K562 (cell line): ENCODE measurements at regions not wholly inside any gene's neighbourhood (a gene's known extent, or its start where the extent isn't known, plus 50 kb on each side); places are given as distances from the start of the nearest gene placed in this dataset.

ENCODE experiments used
- ATAC-seq: fragments of 200-7000 bp; cut with Tn5 transposase; 3 replicates; pipeline ENCODE4 v1.9.1; 2020; ENCODE audit warnings: moderate library complexity
- BruUV-seq: library from RNA; stranded (reverse); fragments of 400-500 nt; replicated peaks from 2 replicates; lab custom pipeline; 2021; lab: Mats Ljungman, UMichigan
- CTCF ChIA-PET: fragments of 300-600 bp; formaldehyde crosslinking; extraction: SDS; loops from one replicate; lab custom pipeline; 2021; ENCODE audit warnings: low intra/inter-chr PET ratio; lab: Yijun Ruan, JAX
- POLR2A ChIA-PET: fragments of 300-600, 350-650 bp; sonication (Branson Sonifier 250); formaldehyde crosslinking; extraction: SDS; loops from one replicate; lab custom pipeline; 2021; ENCODE audit warnings: antibody characterized with exemption, inconsistent platforms; lab: Yijun Ruan, JAX
- DNase-seq, 4 experiments: peaks; one replicate each; pipeline versions ENCODE4 v3.0.0 to v3.0.0-alpha.2; 2011 to 2018; ENCODE audit warnings: low spot score in 3 of 4, mixed read lengths in 3 of 4; ENCODE audit errors: extremely low read depth in 1 of 4
- FAIRE-seq: peaks from 2 replicates; lab custom pipeline; 2011; peaks lifted over from hg19 to GRCh38; lab: Jason Lieb, UNC
- H2AFZ ChIP-seq: 2 replicates; pipeline ENCODE4 v1.6.0; 2011; ENCODE audit warnings: low read depth, low read length, control low read depth, inconsistent platforms
- H3K27ac ChIP-seq: fragments of 200-600 bp; 3 replicates; pipeline ENCODE4 v1.8.0; 2011; ENCODE audit warnings: low read depth, mild to moderate bottlenecking, control low read depth, inconsistent platforms, low read length, moderate library complexity, mixed read lengths; ENCODE audit errors: extremely low read depth
- H3K27me3 ChIP-seq, 2 experiments: fragments of 300-600 bp in 1 of 2; 2 replicates in 1 of 2; 3 replicates in 1 of 2; pipeline versions ENCODE4 v1.6.0 to v1.8.0; 2011; ENCODE audit warnings: inconsistent platforms in 2 of 2, low read length in 2 of 2, mild to moderate bottlenecking in 1 of 2, mixed read lengths in 1 of 2, moderate library complexity in 1 of 2; ENCODE audit not compliant: control insufficient read depth in 2 of 2, insufficient read depth in 2 of 2
- H3K36me3 ChIP-seq: fragments of 300-600 bp; 3 replicates; pipeline ENCODE4 v1.8.0; 2011; ENCODE audit warnings: mild to moderate bottlenecking, low read length, inconsistent platforms; ENCODE audit not compliant: control insufficient read depth, insufficient read depth
- H3K4me1 ChIP-seq, 2 experiments: fragments of 200-600 bp in 1 of 2; replicated peaks in 1 of 2; 2 replicates in 1 of 2; 3 replicates in 1 of 2; pipeline versions ENCODE4 v1.5.1 to v1.8.0; 2011; ENCODE audit warnings: inconsistent platforms in 2 of 2, low read length in 2 of 2, mild to moderate bottlenecking in 1 of 2, mixed read lengths in 1 of 2, moderate library complexity in 1 of 2; ENCODE audit not compliant: control insufficient read depth in 2 of 2, insufficient read depth in 2 of 2
- H3K4me2 ChIP-seq: 2 replicates; pipeline ENCODE4 v1.6.1; 2011; ENCODE audit warnings: low read length, control low read depth, inconsistent platforms, mixed read lengths; ENCODE audit not compliant: insufficient read depth
- H3K4me3 ChIP-seq: fragments of 200-600 bp; sonication (generic), shearing (Covaris generic); 2 replicates; pipeline ENCODE4 v1.5.1; 2016; ENCODE audit warnings: control low read depth, inconsistent platforms
- H3K79me2 ChIP-seq: fragments of 200-600 bp; 3 replicates; pipeline ENCODE4 v1.8.0; 2011; ENCODE audit warnings: low read length, inconsistent platforms; ENCODE audit not compliant: control insufficient read depth, insufficient read depth
- H3K9ac ChIP-seq, 2 experiments: 2 replicates each; pipeline versions ENCODE4 v1.6.0 to v1.6.1; 2011; ENCODE audit warnings: low read depth in 2 of 2, low read length in 2 of 2, control low read depth in 1 of 2, inconsistent platforms in 1 of 2, mild to moderate bottlenecking in 1 of 2, mixed read lengths in 1 of 2; ENCODE audit not compliant: insufficient read depth in 1 of 2
- H3K9me1 ChIP-seq: one replicate; pipeline ENCODE4 v1.6.0; 2011; ENCODE audit warnings: inconsistent platforms, mild to moderate bottlenecking, low read length, moderate library complexity; ENCODE audit not compliant: control insufficient read depth, insufficient read depth
- H3K9me3 ChIP-seq: replicated peaks from 2 replicates; pipeline ENCODE4 v1.5.1; 2011; ENCODE audit warnings: low read depth, low read length, inconsistent platforms; ENCODE audit not compliant: control insufficient read depth, insufficient read depth
- H4K20me1 ChIP-seq: replicated peaks from 2 replicates; pipeline ENCODE4 v1.6.1; 2011; ENCODE audit warnings: low read length, inconsistent platforms, mixed read lengths; ENCODE audit not compliant: control insufficient read depth, insufficient read depth
- BDP1 ChIP-seq: IDR thresholded peaks from 3 replicates; pipeline ENCODE4 v1.6.1; 2011; ENCODE audit not compliant: insufficient read length, insufficient read depth
- MAX ChIP-seq: sonication (generic); formaldehyde crosslinking; IDR thresholded peaks from 2 replicates; pipeline ENCODE4 v1.9.0; 2022; ENCODE audit warnings: mild to moderate bottlenecking, missing genetic modification reagents
- MBD2 ChIP-seq: sonication (generic); IDR thresholded peaks from 2 replicates; pipeline ENCODE4 v1.6.1; 2016; ENCODE audit warnings: low read depth, borderline replicate concordance
- MXI1 ChIP-seq: IDR thresholded peaks from 2 replicates; pipeline ENCODE4 v1.6.1; 2011; ENCODE audit warnings: low read depth, mild to moderate bottlenecking, improper control_type of control experiment, low read length
- PRMT5 ChIP-seq: sonication (generic); formaldehyde crosslinking; IDR thresholded peaks from 2 replicates; pipeline ENCODE4 v1.5.0; 2020; ENCODE audit warnings: missing genetic modification reagents
- WGBS: fragments of 100-300 bp; shearing (Covaris generic); methylation state at CpG from one replicate; pipeline ENCODE4 v1.1.6; 2016; ENCODE audit warnings: low coverage, mixed read lengths; ENCODE audit not compliant: insufficient coverage; ENCODE audit errors: missing lambda C conversion rate; 5-methylcytosine and 5-hydroxymethylcytosine counted together
- in situ Hi-C: fragments of 300-500 bp; cut with MboI; formaldehyde crosslinking; loops from 4 replicates; pipeline ENCODE4 v1.15.0; 2018; ENCODE audit warnings: inconsistent platforms, mixed read lengths
- intact Hi-C: fragments of 100-400 bp; cut with micrococcal nuclease; formaldehyde crosslinking; loops from 2 replicates; pipeline ENCODE4 v1.14.2; 2022
- TF ChIP-seq, protein P1 (sequence below): IDR thresholded peaks from 2 replicates; pipeline ENCODE4 v1.6.1; 2012; ENCODE audit warnings: low read depth, low read length, improper control_type of control experiment, borderline replicate concordance
- TF ChIP-seq, protein P2 (sequence below): conservative IDR thresholded peaks from 2 replicates; pipeline ENCODE4 v1.6.1; 2011; ENCODE audit warnings: low read depth, mild to moderate bottlenecking, low read length; ENCODE audit not compliant: control insufficient read depth

DNA sequence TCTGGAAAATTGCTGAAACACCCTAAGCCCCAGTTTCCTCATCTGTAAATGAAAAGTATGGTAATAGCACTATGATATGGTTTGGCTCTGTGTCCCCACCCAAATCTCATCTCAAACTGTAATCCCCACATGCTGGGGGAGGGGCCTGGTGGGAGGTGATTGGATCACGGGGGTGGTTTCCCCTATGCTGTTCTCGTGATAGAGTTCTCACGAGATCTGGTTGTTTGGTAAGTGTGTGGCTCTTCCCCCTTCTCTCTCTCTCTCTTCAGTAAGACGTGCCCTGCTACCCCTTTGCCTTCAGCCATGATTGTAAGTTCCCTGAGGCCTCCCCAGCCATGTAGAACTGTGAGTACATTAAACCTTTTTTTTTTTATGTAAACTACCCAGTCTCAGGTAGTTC is 490.7 kb downstream of the TMEM114 start (continued):
- TF ChIP-seq, protein P1, sequence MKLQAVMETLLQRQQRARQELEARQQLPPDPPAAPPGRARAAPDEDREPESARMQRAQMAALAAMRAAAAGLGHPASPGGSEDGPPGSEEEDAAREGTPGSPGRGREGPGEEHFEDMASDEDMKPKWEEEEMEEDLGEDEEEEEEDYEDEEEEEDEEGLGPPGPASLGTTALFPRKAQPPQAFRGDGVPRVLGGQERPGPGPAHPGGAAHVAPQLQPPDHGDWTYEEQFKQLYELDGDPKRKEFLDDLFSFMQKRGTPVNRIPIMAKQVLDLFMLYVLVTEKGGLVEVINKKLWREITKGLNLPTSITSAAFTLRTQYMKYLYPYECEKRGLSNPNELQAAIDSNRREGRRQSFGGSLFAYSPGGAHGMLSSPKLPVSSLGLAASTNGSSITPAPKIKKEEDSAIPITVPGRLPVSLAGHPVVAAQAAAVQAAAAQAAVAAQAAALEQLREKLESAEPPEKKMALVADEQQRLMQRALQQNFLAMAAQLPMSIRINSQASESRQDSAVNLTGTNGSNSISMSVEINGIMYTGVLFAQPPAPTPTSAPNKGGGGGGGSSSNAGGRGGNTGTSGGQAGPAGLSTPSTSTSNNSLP, result no peak
- no peak for TF ChIP-seq MXI1
- TF ChIP-seq PRMT5 (CRISPR knock-in tag), result no peak
- no peak for TF ChIP-seq BDP1
- no peak for TF ChIP-seq MBD2

- peaks cover 31% of the 10 kb centered on the region; the same call in 1 of the 2 replicates for H4K20me1 ChIP-seq
- no peak overlapping the region for H2AFZ ChIP-seq
- H3K4me1 ChIP-seq, result peaks cover 0 to 5% of the 10 kb centered on the region in 2 experiments; a peak in 3 of 5 replicates
- H3K9me3 ChIP-seq, result no peaks in the 10 kb centered on the region
- DNase-seq (no peak), FAIRE-seq (no peak), ATAC-seq (no peak)
- no peaks in the 10 kb centered on the region for H3K27me3 ChIP-seq
- H3K9me1 ChIP-seq, result no peaks in the 10 kb centered on the region
- no peak overlapping the region for H3K27ac ChIP-seq
- TF ChIP-seq, protein P2, sequence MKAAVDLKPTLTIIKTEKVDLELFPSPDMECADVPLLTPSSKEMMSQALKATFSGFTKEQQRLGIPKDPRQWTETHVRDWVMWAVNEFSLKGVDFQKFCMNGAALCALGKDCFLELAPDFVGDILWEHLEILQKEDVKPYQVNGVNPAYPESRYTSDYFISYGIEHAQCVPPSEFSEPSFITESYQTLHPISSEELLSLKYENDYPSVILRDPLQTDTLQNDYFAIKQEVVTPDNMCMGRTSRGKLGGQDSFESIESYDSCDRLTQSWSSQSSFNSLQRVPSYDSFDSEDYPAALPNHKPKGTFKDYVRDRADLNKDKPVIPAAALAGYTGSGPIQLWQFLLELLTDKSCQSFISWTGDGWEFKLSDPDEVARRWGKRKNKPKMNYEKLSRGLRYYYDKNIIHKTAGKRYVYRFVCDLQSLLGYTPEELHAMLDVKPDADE, result no peak
- TF ChIP-seq MAX (CRISPR knock-in tag), result 0 out of 2 replicates have a peak, but pooled peaks have one; percentile 17
- H3K4me3 ChIP-seq, result no peak overlapping the region
- H3K36me3 ChIP-seq, result peaks cover 92% of the 10 kb centered on the region
- H3K79me2 ChIP-seq, result peaks cover 100% of the 10 kb centered on the region
- H3K9ac ChIP-seq, result no peak overlapping the region
- in situ Hi-C loops (no loop called here), intact Hi-C loops (no loop called here)
- H3K4me2 ChIP-seq, result no peak overlapping the region
- ChIA-PET POLR2A (interaction anchor here (0.7 to 5.6 kb wide), 5 partner anchors 10 to 266 kb away, joined by 3 to 28 read pairs (median 9); no protein-coding TSS in a partner anchor), CTCF (no interaction called here)
- WGBS, result 74% methylated on average over 11 of the region's 11 CpGs
- no TSS peak for BruUV-seq
Observed at GRCh38 chr16:8098947-8099512, 491.3 kb downstream of the TMEM114 start.
